ENCODE measurements at regions not wholly inside any gene's neighbourhood (a gene's known extent, or its start where the extent isn't known, plus 50 kb on each side); places are given as distances from the start of the nearest gene placed in this dataset.

- no peaks in the 10 kb centered on the region for H3K9me3 ChIP-seq
- no peak overlapping the region for H3K27ac ChIP-seq (replicated peaks in 1 of 4)
- H3K27me3 ChIP-seq = no peaks in the 10 kb centered on the region
- intact Hi-C loops (cut with DNase I) = no loop called here
- no peak for DNase-seq (ENCODE audit: extremely low spot score)
- H3K4me1 ChIP-seq = no peaks in the 10 kb centered on the region
- no peak overlapping the region for H3K4me3 ChIP-seq
- WGBS = 63% methylated on average over 3 of the region's 4 CpGs
- H3K36me3 ChIP-seq = no peaks in the 10 kb centered on the region
- TF ChIP-seq CTCF (IDR thresholded peaks at IDR 0.05) (no peak), POLR2AphosphoS5 (IDR thresholded peaks at IDR 0.05) (no peak), POLR2A (IDR thresholded peaks at IDR 0.05; ENCODE audit: low read depth) (no peak)
These were observed 111.0 kb upstream of the LINC00305 start for GRCh38 chr18:64259871-64260270.

DNA sequence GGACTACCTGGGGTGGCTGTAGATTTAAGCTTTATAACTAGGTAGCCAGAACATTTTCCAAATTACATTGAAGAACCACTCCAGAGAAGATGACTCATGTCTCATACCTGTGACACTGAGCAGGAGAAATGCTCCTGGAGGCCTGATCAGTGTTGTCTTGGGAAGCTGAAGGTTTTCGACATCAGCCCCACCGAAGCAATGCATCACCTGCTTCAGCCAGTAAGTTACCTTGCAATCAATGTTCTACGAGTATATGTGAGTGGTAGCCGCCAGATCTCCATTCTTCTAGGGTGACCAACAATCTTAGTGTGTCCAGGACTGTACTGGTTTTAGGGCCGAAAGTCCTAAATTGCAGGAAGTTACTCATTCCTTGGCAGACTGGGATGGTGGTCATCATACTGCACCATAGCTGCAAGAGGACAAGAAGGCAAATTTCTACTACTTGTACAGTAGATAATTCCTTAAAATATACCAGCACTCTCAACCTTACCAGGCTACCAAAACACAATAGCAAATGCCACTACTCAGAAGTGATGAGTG, 109.3 kb upstream of the LINC00305 start:
- no peaks in the 10 kb centered on the region for H3K4me1 ChIP-seq
- no peak overlapping the region for H3K4me3 ChIP-seq
- 84% methylated on average over 5 of the region's 5 CpGs for WGBS
- intact Hi-C loops (cut with DNase I) = no loop called here
- no peak for DNase-seq (ENCODE audit: extremely low spot score)
- no peak overlapping the region for H3K27ac ChIP-seq (replicated peaks in 1 of 4)
- no peak for TF ChIP-seq EP300 (IDR thresholded peaks at IDR 0.05)
- no peak for TF ChIP-seq POLR2AphosphoS5 (IDR thresholded peaks at IDR 0.05)
- TF ChIP-seq POLR2A (IDR thresholded peaks at IDR 0.05; ENCODE audit: low read depth) = no peak
- no peak for TF ChIP-seq CTCF (IDR thresholded peaks at IDR 0.05)
- H3K36me3 ChIP-seq = no peaks in the 10 kb centered on the region
- H3K27me3 ChIP-seq = no peaks in the 10 kb centered on the region
- no peaks in the 10 kb centered on the region for H3K9me3 ChIP-seq

DNA sequence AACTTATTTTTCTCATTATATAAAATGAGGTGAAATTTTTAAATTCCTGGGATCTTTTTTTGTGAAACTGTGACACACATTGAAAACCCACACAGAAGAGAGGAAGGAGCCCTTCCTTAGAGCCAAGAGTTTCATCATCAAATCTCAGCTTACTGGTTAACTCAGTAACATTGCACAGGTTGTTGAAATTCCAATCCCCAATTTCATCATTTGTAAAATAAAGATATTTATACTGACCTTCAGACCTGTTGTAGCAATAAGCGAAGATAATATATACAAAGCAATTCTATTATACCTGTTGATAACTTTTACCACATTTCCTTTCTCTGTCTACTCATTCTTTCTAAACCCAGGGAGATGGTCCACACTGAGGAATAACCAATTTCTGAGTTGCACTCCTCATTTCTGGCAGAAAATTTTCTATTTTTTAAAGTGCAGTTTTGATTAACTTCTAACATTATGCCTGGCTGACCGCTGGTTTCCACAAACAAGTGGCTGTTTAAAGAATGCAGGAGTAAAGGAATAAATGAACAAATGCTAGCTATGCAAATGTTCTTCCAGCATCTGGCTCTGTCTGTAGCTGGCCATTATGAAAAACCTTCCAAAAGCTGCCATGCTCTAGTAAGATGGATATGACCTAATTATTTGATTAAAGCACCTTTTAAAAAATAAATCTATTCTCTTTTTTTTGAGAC, 105.7 kb upstream of the LINC00305 start:
- 63% methylated on average over 2 of the region's 2 CpGs for WGBS
- no peak for TF ChIP-seq EP300 (IDR thresholded peaks at IDR 0.05)
- Histone ChIP-seq H3K9me3 (no peaks in the 10 kb centered on the region), H3K27ac (replicated peaks in 1 of 4) (no peak overlapping the region), H3K27me3 (no peaks in the 10 kb centered on the region), H3K4me3 (no peak overlapping the region), H3K4me1 (no peaks in the 10 kb centered on the region), H3K36me3 (no peaks in the 10 kb centered on the region)
- DNase-seq (ENCODE audit: extremely low spot score) = no peak
- intact Hi-C loops (cut with DNase I) = no loop called here

GRCh38 chr18:64253873-64254272, 105.0 kb upstream of the LINC00305 start:
- Histone ChIP-seq H3K4me3 (no peak overlapping the region), H3K27ac (replicated peaks in 1 of 4) (no peak overlapping the region), H3K36me3 (no peaks in the 10 kb centered on the region), H3K9me3 (no peaks in the 10 kb centered on the region), H3K4me1 (no peaks in the 10 kb centered on the region), H3K27me3 (no peaks in the 10 kb centered on the region)
- DNase-seq (ENCODE audit: extremely low spot score) = no peak
- TF ChIP-seq EP300 (IDR thresholded peaks at IDR 0.05) (no peak), CTCF (IDR thresholded peaks at IDR 0.05) (no peak)
- intact Hi-C loops (cut with DNase I) = no loop called here
- 96% methylated on average over 2 of the region's 2 CpGs for WGBS

DNA sequence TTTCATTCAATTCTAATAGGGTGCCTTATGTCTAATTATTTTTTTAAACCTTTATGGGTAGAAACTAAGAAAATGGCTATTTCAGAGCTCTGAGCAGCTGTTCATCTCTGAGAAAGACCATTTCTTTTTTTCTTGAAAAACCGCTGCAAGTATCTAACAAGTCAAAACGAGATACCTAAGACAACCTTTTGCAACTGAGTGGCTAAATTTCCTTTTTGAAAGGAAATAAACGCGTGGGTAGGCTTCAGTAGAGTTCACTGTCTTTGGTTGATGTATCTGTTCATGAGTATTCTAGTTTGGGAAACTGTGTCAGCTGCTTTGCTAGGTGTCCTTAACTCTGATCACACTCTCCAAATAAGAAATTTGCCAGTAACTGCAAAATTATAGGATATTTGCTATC, 104.3 kb upstream of the LINC00305 start:
- TF ChIP-seq POLR2AphosphoS5 (IDR thresholded peaks at IDR 0.05) (no peak), POLR2A (IDR thresholded peaks at IDR 0.05; ENCODE audit: low read depth) (no peak), CTCF (IDR thresholded peaks at IDR 0.05) (no peak), EP300 (IDR thresholded peaks at IDR 0.05) (no peak)
- Histone ChIP-seq H3K4me1 (no peaks in the 10 kb centered on the region), H3K36me3 (no peaks in the 10 kb centered on the region), H3K9me3 (no peaks in the 10 kb centered on the region), H3K4me3 (no peak overlapping the region), H3K27me3 (no peaks in the 10 kb centered on the region), H3K27ac (replicated peaks in 1 of 4) (no peak overlapping the region)
- 95% methylated on average over 4 of the region's 4 CpGs for WGBS
- DNase-seq (ENCODE audit: extremely low spot score) = no peak
- intact Hi-C loops (cut with DNase I) = no loop called here

All from esophagus muscularis mucosa (tissue), 4 donors.